NCI-H2227 (cell line): ENCODE measurements at regions not wholly inside any gene's neighbourhood (a gene's known extent, or its start where the extent isn't known, plus 50 kb on each side); places are given as distances from the start of the nearest gene placed in this dataset.
A peak's percentile ranks its signal among the peaks of the same experiment; 100 is the strongest.

Experiments used
- DNase-seq: peaks from one replicate; lab custom pipeline; 2025; ENCODE audit not compliant: unreplicated experiment; lab: John Stamatoyannopoulos, UW

DNA sequence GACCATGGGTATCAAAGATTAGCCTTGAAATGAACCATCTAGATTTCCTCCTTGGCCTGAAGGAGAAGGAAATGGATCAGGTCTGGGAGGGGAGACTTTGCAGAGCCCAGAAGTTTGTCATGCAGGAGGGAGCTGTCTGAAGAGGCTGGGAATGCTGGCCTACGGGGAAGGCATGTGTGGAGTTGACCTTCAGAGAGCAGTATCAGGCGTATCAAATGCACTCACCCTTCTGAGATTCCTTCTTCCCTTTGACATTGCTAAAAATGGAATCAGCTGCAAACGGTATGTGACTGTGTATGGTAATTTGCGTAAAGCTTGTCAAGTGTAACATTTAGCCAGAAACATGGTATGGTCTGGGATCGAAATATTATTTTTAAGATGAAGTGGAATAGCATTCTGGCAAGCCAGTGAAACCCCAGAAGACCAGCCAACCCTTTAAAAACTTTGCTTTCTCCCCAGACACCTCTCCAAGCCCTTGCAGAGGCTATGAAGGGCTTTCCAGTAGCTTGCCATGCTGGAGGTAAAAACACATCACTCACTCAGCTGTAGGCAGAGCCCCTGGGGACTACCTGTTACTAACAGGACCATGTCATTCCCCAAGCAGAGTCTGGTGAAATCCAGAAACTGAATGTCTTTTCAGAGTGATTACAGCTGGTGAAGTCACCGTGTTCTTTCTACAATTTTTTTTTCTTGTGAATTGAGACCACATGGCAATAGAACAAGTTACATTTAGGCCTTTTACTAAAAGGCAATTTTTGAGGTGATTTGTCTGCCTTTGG lies 174.7 kb upstream of the SLC24A5 start:
- DNase-seq, result no peak

DNA sequence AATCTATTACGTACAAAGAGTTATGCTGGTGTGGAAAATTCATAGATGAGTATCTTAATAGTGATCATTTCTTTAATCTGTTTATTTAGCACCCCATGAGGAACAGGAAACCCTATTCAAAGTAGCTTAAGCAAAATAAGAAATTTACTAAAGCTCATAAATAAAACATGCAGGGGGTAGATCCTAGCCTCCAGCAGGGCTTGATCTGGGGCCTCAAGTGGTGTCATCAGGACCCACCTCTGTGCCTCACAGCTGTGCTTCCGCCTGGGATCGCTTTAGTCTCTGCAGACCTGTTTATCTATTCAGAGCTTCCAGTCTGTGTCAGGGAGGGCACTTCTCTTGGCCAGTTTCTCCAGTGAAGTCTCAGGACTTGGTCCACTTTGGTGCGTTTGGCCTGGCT lies 171.0 kb upstream of the SLC24A5 start:
- DNase-seq, result no peak

DNA sequence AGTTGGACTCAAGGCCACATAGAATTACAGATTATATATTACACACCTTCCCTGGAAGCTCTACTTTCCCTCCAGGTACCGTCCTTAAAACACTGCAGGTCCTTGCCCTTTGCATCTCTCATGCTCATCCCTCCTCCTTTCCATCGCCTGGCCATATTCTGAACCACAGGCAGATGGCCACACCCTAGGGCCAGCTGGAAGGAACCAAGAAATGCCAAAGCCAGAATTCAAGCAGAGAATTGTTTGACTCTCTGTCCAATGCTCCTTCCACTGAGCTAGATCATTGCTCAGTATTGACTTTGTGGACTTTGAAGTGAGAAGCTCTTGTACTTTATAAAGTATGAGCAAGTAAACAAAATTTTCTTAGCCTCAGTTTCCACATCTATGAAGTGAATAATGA lies 170.3 kb upstream of the SLC24A5 start:
- DNase-seq, result no peak

DNA sequence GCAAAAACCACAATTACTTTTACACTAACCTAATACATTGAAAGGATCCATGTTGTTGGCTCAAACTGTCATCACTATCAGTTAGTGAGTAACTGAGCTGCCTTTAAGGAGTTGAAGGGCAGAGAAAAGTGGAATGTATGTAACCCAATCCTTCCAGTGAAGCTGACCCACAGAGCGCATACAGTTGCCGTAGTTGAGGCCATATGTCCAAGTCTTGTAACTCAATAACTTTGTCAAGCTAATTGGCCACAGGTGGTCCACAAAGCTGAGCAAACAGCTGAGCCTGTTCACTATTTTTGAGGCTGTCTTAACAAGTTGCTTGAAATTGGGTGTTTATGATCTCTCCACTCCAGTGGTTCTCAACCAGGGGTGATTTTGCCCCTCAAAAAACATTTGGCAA lies 169.0 kb upstream of the SLC24A5 start:
- no peak for DNase-seq

DNA sequence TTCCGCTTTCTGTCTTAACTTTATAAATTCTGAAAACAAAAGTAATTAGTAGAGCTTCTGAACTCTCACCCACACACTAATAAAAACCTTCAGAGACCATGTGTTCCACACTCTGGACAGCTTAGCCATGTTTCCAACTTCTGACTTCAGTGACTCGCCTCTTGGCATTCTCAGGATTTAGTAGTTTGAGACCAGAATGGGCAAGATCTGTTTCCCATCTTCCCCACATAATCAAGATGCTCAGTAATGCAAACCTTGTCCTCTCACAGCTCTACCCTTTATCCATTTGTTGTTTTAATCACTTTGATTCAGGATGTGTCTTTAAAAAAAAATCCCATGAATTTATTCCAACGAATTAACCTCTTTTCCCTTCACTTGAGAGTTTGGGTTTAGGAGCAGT lies 166.6 kb upstream of the SLC24A5 start:
- no peak for DNase-seq

DNA sequence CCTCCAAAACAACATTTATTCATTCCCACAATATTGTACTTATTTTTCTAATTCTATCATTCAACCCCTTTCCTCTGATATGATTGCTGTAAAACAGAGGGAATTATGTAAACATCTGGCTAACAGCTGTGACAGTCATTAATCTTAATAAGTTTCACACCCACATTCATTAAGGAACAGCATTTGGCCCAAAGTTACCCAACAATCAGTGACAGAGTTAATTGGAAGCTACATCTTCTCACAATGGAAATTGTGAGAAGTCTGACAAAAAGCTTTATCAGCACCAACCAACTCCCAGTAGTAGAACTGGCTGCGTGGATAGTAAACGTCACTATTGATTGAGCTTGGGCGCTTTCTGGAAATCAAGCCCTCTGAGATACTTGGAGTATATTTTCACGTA lies 165.8 kb upstream of the SLC24A5 start:
- no peak for DNase-seq

DNA sequence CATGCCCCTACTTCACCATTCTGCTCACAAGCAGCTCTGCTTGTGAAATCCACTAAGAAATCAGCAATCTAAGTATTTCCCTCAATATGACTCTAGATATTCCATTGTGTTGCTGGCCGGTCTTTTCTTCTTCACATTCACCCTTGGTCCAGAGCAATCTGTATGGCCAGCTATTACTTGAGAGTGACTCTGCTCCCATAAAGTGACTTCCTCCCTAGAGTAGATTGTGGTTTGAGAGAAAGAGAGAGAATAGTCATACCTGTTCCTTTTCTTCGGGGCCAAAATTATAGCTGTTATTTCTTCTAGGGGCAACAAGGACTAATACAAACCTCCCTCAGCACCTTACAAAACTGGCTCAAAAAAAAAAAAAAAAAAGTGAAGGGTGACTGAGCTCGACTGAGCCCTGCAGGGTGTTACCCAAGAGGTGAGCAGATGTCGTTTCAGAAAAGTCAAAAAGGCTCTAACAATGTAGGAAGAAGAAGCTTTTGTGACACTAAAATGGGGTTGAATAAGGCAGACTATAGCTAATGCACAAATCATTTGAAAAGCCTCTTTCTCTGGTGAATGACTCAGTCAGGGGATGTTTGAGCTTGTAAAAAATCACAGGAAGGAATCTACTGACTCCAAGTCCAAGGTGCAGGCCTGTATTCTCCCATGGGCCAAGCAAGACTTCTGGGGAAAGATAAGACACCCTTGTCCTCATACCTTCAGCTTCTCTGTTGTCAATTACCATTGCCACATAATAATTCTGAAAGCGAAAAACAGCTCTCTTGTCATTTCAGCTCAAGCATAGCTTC lies 161.0 kb upstream of the SLC24A5 start:
- no peak for DNase-seq

DNA sequence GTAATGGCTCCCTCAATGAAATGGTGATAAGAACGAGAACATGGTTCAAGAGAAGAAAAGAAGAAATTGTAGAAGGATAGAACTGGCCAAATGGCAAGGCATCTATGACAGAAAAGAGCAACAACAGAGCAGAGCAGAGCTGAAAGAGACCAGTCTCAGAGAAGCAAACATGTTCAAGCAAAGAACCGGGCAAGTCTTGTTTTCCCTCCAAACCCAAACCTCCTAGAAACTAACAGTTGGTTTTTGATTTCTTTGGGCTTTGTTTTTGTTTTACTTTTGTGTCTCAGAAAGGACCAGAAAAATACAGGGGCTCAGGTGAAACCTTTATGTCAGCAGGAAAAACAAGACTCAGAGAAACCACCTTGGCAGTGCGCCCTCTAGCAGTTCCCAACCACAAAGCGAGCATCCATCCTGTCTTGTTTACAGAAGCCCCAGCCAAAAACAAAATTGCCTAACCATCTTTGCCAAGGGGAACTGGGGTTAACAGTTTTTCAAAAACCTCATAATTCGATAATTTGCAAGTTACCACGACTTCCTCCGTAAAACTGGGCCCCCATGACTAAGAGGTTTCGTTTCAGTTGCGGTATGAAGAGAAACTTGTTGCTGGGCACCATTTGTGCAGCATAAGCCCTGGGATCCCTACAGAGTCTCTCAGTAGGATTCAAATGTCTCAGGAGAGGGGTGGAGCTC lies 159.2 kb upstream of the SLC24A5 start:
- no peak for DNase-seq

DNA sequence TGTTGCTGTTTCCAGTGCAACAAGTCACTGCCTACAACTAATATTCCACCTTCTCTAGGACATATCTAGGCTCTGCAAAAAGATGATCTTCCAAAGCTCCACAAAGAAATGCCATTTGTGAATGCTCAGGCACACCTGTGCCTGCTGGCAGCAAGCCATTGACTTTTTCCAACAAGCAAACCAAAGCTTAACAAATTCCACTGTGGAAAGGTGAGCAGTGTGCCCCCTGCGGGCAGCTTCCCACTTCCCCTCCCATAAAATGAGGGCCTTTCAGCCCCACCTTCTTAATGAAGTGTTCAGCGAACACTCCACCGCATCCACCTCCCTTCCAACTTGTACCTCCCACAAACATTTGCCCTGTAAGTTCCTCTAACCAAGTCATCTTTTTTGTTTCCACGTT lies 157.5 kb upstream of the SLC24A5 start:
- no peak for DNase-seq

DNA sequence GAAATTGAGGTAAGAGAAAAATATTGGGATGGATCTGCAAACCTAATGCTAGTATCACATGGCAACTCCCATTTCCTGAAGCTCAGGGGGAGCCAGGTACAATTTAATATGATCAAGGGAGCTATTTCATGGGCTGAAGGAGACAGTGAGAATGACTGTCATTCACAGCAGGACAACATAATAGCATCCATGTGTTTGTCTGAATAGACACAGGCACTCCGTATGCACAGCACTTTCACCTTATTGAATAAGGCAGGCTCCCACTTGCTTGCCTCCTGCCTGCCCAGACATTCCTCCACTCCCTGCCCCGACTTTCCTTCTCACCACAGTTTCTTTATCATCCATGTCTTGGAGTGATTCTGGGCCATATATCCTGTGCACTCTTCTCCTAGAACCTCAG lies 156.6 kb upstream of the SLC24A5 start:
- DNase-seq, result no peak

DNA sequence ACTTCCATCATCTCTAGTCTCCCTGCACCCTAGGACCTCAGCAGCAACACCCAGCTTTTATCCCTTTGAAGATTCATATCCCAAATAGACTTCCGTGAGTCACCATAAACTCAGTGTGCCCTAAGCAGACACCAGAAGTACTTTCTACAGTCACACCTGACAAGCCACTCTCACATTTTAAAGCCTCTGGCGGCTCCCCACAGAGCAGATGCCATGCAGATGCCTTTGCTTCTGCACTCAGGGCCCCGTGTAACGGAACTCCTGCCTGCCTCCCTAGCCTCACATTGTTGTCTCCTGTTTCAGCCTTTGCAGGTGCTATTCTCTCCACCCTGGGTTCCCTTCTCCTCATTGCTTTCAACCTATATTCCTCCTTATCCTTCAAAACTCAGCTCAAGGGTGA lies 155.5 kb upstream of the SLC24A5 start:
- no peak for DNase-seq

DNA sequence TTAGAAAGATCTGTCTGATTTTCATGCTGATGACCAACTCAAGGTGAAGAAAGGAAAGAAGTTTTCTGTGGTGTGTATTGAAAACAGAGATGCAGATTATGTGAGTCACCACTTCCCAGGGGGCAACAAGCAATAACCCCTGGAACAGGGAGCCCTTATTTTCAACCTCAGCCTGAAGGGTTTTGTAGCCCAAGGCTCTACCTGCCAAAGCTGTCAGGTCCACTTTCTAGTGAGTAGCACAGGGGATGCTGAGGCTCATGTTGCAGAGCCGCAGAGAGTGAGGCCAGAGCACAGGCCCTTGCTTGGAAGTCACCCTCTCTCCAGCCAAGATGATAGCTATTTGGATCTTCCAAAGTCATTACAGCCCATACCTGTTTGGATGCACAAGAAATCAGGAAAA lies 152.2 kb upstream of the SLC24A5 start:
- no peak for DNase-seq

DNA sequence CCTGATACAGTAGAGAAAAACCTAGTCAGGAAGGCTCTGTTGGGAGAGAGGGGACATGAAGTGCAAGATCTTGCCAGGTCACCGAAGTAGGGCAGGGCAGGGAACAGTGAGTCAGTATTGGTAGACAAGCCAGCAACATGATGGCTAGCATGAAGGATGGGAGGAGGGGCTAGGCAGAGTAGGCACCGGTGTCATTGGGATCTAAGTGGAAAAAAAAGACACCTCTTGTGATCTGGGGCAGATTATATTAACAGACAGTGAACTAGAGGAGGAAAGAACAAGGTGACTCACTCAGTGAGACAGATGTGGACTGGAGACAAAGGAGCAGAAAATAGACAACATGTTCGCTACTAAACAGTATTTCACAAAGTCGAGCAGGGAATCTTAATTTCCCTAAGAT lies 149.2 kb upstream of the SLC24A5 start:
- DNase-seq, result no peak

DNA sequence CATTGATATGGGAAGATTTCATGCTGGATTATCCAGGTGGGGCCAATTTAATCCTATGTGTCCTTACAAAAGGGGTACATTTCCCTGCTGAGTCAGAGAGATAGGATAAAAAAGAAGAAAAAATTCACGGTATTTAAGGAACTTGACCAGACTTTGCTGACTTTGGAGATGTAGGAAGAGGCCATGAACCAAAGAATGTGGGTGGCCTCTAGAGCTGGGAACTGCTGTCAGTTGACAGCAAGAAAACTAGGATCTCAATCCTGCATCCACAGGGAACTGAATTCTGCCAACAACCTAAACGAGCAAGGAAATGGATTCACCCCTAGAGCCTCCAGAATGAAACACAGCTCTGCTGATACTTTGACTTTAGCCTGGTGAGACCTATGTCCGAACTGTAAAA lies 148.1 kb upstream of the SLC24A5 start:
- DNase-seq, result no peak

DNA sequence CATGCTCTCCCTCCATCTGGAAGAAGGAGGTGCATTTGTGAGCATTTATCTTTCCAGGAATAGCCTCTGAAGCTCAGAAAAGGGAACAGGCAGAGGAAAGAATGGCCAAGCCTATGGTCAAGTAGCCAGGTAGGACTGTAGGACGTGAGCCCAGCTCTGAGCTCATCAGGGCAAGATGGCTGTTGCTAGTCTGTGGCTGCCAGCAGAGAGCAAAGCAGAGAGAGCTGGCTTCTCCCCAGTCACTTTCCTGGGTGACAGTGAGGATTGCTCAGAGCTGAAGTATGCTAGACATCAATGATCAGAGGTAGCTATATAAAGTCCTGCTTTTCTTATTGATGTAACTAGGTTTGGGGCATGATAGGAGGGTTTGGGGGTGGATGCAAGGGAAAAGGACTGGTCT lies 146.1 kb upstream of the SLC24A5 start:
- no peak for DNase-seq

DNA sequence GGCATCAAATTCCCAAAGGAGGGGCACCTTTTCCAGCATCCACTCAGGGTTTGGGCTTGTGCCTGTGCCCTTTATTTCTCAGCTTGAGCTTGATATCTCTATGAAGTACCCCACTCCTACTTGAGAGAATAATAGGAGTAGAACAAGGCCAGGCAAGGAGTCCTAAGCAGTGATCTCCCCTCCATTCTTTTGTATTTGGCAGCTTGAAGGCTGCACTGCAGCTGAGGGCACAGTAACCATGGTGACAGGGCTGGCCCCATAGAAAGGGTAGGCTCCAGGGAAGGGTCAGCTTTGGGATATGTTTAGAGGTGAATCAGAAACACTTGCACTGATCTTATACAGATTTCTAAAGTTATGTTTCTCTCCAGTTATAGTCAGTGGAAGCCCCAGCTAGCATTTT lies 145.4 kb upstream of the SLC24A5 start:
- DNase-seq, result no peak

DNA sequence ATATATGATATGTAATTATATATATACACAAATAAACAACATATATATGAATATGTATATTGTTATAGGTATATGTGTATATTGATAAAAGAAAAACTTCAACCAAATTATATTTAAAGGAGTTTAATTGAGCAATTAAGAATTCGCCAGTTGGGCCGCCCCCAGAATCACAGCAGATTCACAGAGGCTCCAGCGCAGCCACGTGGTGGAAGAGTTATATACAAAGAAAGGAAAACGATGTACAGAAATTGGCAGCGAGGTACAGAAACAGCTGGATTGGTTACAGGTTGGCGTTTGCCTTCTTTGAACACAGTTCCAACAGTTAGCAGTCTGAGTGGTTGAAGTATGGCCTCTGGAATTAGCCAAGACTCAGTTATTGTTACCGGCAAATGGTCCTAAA lies 137.3 kb upstream of the SLC24A5 start:
- no peak for DNase-seq

DNA sequence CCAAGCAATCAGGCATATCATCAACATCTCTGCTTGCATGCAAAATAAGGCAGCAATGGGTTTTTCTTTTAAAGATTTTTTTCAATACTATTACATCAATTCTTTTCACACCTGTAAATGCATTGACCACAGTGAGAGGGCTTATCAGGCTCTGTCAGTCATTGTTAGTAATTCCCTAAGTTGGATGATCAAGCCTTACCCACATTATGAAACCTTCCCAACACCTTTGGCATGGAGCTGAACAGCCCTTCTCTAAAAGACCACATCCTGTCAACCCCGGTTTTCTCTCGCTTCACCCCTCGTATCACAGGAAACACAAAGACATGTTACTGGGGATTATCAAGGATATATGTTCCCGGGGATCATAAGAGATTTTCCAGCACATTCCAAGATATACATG lies 135.2 kb upstream of the SLC24A5 start:
- DNase-seq, result no peak

DNA sequence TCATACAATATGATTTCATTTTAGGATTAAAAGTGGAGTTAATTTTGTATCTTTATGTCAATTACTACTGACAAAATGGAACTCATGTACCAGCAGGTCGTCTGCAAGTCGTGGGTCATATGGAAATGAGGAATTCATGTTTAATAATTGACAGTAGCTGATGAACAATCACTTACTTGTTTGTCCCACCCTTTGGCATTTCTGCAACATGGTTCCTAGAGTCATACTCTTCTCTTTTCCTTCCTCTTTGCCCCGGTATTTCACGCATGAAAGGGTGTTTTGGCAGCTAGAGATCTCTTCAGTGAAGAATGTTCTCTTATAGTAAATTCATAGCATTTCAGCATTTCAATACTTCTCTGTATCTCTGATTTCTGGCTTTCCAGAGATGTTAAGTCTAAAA lies 133.3 kb upstream of the SLC24A5 start:
- no peak for DNase-seq

DNA sequence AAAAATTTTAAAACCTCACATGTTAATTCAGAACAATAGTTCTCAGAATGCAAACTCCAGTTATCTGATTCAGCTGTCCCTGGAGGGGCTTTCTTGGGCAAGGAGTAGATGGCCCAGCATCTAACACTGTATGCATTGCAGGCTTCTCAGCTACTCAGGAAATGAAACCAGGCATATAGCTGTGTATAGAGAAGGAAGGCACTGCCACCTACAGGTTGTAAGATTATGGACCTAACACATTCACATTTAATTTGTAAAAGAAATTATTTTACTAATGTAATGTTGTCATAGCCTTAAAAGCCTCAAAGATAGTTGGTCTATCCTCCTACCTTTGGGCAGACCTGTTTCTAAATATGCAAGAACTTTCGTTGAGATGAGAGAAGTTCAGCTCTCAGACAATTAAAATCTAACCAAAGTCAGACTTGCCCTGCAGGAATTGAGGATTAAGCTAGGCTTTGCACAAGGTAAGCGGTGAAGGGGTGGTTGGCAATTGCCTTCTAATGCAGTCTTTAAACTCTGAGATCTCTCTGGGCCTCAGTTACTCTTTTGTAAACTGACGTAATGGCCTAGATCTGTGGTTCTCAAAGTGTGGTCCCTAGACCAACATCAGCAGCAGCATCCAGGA lies 132.8 kb upstream of the SLC24A5 start:
- DNase-seq, result peak; percentile 61

DNA sequence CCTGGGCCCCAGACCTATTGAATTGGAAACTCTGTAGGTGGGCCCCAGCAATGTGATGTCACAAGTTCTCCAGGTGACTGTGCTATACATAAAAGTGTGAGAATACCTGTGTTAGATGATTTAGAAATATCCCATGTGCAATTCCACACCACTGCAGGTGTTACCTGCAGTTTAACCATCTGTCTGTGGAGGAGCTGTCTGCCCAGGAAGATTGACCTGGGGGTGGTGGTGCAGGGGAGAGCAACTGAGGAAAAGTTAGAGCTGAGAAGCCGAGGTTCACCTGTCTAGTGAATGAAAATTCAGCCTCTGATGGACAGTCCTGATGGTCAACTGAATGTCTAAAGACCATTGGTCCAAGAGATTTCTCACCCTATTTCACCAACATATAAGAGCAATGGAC lies 132.2 kb upstream of the SLC24A5 start:
- DNase-seq, result no peak

DNA sequence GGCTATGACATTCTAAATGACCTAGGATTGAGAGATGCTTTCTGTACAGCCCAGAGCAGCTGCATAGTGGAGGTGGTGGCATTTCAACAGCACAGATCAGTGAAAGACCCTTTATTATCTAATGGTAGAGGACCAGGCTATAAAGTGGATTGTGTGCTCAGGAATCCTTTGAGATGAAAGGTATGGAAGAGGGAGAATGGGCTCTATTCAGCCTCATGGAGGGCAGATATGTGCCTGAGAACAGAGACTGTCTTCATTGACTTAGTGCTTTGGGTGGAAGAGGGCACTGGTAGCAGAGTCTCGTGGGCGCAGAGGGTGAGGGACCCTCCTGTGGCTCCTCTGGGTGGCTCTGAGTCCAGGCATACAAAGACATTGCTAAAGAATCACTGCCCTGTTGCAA lies 130.0 kb upstream of the SLC24A5 start:
- DNase-seq, result no peak
